T-cell (primary cell): ENCODE measurements at regions not wholly inside any gene's neighbourhood (a gene's known extent, or its start where the extent isn't known, plus 50 kb on each side); places are given as distances from the start of the nearest gene placed in this dataset.

Source experiments
- ATAC-seq, 4 experiments: fragments of 200-7000 bp in 3 of 4; fragments of 150-1000 bp in 1 of 4; cut with Tn5 transposase; replicated peaks in 1 of 4; 1 replicate in 3 of 4; 2 replicates in 1 of 4; pipeline ENCODE4 v1.10.0; 2021; ENCODE audit warnings: moderate library complexity in 3 of 4, mild to moderate bottlenecking in 2 of 4, moderate number of reproducible peaks in 1 of 4
- CTCF ChIA-PET, 2 donors: fragments of 300-600 bp; sonication (Branson Sonifier 250); formaldehyde crosslinking; loops; one replicate each; lab custom pipeline; 2022; ENCODE audit warnings: antibody characterized with exemption in 2 of 2; lab: Charles Lee
- POLR2A ChIA-PET, 2 donors: fragments of 300-600 bp; sonication (Branson Sonifier 250); formaldehyde crosslinking; loops; one replicate each; lab custom pipeline; 2022; ENCODE audit warnings: antibody characterized with exemption in 2 of 2; lab: Charles Lee
- DNase-seq, 35 experiments: peaks; one replicate each; pipeline versions ENCODE4 v3.0.0 to v3.0.0-alpha.2; 2013 to 2023
- H3K27ac ChIP-seq: one replicate; pipeline ENCODE4 v1.5.1; 2013; ENCODE audit warnings: low read length
- H3K27me3 ChIP-seq, 2 experiments: replicated peaks in 1 of 2; 1 replicate in 1 of 2; 2 replicates in 1 of 2; pipeline versions ENCODE4 v1.6.1 to v1.7.0; 2013; ENCODE audit warnings: low read length in 1 of 2, mixed read lengths in 1 of 2; ENCODE audit not compliant: control insufficient read depth in 2 of 2, insufficient read depth in 2 of 2; ENCODE audit errors: extremely low read depth in 1 of 2
- H3K36me3 ChIP-seq, 2 donors: 1 replicate in 1 of 2; 2 replicates in 1 of 2; pipeline versions ENCODE4 v1.6.1 to v1.7.0; 2013; ENCODE audit warnings: low read length in 1 of 2; ENCODE audit not compliant: control insufficient read depth in 2 of 2, insufficient read depth in 1 of 2; ENCODE audit errors: extremely low read depth in 1 of 2
- H3K4me1 ChIP-seq, 2 experiments: 1 replicate in 1 of 2; 2 replicates in 1 of 2; pipeline versions ENCODE4 v1.6.1 to v1.7.0; 2013; ENCODE audit warnings: low read length in 2 of 2, mixed read lengths in 1 of 2; ENCODE audit not compliant: insufficient read depth in 2 of 2, control insufficient read depth in 1 of 2; ENCODE audit errors: extremely low read depth in 1 of 2
- H3K4me3 ChIP-seq, 2 donors: 1 replicate in 1 of 2; 2 replicates in 1 of 2; pipeline versions ENCODE4 v1.5.1 to v1.7.0; 2013; ENCODE audit warnings: mild to moderate bottlenecking in 2 of 2, low read length in 1 of 2, moderate library complexity in 1 of 2; ENCODE audit not compliant: control insufficient read depth in 1 of 2; ENCODE audit errors: extremely low read depth in 1 of 2
- H3K9me3 ChIP-seq: 2 replicates; pipeline ENCODE4 v1.7.0; 2013
- H3K27ac Mint-ChIP-seq, 2 donors: one replicate each; pipeline ENCODE4 v1.8.0; 2020 to 2021; ENCODE audit warnings: mild to moderate bottlenecking in 2 of 2, mixed read lengths in 2 of 2
- H3K27me3 Mint-ChIP-seq, 2 donors: one replicate each; pipeline ENCODE4 v1.8.0; 2021 to 2022; ENCODE audit warnings: mixed read lengths in 2 of 2
- H3K36me3 Mint-ChIP-seq: one replicate; pipeline ENCODE4 v1.8.0; 2021; ENCODE audit warnings: mixed read lengths
- H3K4me1 Mint-ChIP-seq, 3 donors: one replicate each; pipeline ENCODE4 v1.8.0; 2020 to 2022; ENCODE audit warnings: mixed read lengths in 3 of 3, mild to moderate bottlenecking in 1 of 3
- H3K4me3 Mint-ChIP-seq, 3 donors: one replicate each; pipeline ENCODE4 v1.8.0; 2020 to 2022; ENCODE audit warnings: mild to moderate bottlenecking in 3 of 3, mixed read lengths in 3 of 3, moderate library complexity in 3 of 3
- H3K9me3 Mint-ChIP-seq, 3 donors: one replicate each; pipeline ENCODE4 v1.8.0; 2020 to 2022; ENCODE audit warnings: mixed read lengths in 3 of 3
- WGBS: methylation state at CpG from one replicate; pipeline ENCODE4 v1.1.5; 2013; ENCODE audit warnings: missing lambda C conversion rate; ENCODE audit not compliant: insufficient coverage; 5-methylcytosine and 5-hydroxymethylcytosine counted together

DNA sequence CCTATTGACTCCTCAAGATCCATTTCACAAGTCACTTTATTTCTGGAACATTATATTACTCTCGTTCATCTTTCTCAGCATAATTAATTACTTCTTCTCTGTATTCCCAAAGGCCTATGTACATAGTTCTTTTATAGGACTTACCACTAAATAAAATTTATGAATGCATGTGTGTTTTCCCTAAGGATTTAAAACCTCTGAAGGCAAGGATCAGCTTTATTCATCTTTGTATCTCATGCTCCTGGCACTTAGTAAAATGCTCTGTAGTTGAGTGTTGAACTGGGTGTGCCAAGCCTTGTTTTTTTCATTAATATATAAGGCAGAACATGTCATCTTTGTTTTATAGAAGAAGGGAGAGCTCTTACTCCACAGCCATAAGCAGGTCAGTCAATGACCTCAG lies 194.1 kb upstream of the ZPLD1 start:
- Mint-ChIP-seq H3K36me3 (no peaks in the 10 kb centered on the region), H3K4me1 (no peaks in the 10 kb centered on the region), H3K27ac (no peak overlapping the region), H3K4me3 (no peak overlapping the region), H3K27me3 (peaks cover 5 to 7% of the 10 kb centered on the region in 2 donors), H3K9me3 (no peaks in the 10 kb centered on the region)
- DNase-seq = no peak
- ATAC-seq = no peak
- no CpG with 5 or more reads among the region's 1 CpG for WGBS
- no peak overlapping the region for H3K4me3 ChIP-seq
- H3K9me3 ChIP-seq = no peaks in the 10 kb centered on the region
- H3K4me1 ChIP-seq = no peaks in the 10 kb centered on the region
- ChIA-PET POLR2A (no interaction called here), CTCF (interaction anchor here (0.6 to 1.6 kb wide), 4 partner anchors 11 to 266 kb away, joined by 3 to 4 read pairs (median 4); no protein-coding TSS in a partner anchor)
- no peak overlapping the region for H3K27ac ChIP-seq
- H3K36me3 ChIP-seq = no peaks in the 10 kb centered on the region
- H3K27me3 ChIP-seq = no peaks in the 10 kb centered on the region

DNA sequence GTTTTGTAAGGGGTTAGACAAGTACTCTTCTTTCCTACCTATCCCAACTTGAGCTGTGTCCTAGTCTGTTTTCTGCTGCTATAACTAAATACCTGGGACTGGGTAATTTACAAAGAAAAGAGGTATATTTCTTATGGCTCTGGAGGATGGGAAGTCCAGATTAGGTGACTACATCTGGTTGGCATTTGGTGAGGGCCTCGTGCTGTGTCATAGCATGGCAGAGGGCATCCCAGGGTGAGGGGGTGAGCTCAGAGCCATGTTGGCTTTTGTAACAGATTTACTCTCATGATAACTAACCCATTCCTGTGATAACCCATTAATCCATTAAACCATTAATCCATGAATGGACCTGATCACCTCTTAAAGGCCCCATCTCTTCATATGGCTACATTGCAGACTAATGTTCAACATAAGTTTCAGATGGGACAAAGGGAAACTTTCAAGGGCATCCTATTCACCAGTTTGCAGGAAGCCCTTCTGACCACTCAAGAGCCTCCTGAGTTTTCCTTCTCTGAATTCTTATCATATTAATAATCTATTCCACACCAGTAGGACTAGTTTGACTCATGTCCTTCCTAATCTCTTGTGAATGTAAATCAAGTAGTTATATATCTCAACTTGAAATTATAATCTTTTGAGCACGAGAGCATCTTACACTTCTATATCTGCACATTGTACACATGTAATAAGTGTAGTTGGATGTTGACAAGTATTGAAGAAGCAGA lies 185.7 kb upstream of the ZPLD1 start:
- no peak overlapping the region for H3K27ac Mint-ChIP-seq
- H3K27me3 Mint-ChIP-seq = peaks cover 8 to 15% of the 10 kb centered on the region in 2 donors
- WGBS = no CpG with 5 or more reads among the region's 2 CpGs
- H3K9me3 Mint-ChIP-seq = no peaks in the 10 kb centered on the region
- ChIA-PET CTCF (interaction anchor here (0.6 to 0.7 kb wide), 4 partner anchors 20 to 481 kb away, joined by 3 to 6 read pairs (median 4); no protein-coding TSS in a partner anchor), POLR2A (interaction anchor here in 1 of 2 donors (0.6 kb wide), 3 partner anchors 34 to 247 kb away, joined by 4 read pairs; no protein-coding TSS in a partner anchor)
- H3K36me3 ChIP-seq = no peaks in the 10 kb centered on the region
- no peak overlapping the region for H3K4me3 ChIP-seq
- no peaks in the 10 kb centered on the region for H3K4me1 Mint-ChIP-seq
- no peaks in the 10 kb centered on the region for H3K9me3 ChIP-seq
- ATAC-seq (no peak), DNase-seq (no peak)
- no peak overlapping the region for H3K4me3 Mint-ChIP-seq
- no peaks in the 10 kb centered on the region for H3K4me1 ChIP-seq
- no peak overlapping the region for H3K27ac ChIP-seq
- no peaks in the 10 kb centered on the region for H3K36me3 Mint-ChIP-seq
- H3K27me3 ChIP-seq = no peaks in the 10 kb centered on the region

DNA sequence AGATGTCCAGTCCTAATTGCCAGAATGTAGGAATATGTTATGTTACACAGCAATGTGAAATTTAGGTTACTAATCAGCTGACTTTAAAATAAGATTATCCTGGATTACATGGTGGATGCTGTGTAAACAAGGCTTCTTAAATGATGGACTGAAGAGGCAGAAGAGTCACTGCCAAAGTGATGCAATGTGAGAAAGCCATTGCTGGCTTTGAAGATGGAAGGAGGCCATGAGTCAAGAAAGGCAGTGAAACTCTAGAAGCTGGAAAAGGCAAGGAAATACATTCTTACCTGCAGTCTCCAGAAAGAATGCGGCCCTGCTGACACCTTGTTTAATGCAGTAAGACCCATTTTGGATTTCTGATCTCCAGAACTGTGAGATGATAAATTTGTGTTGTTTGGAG lies 179.1 kb upstream of the ZPLD1 start:
- Mint-ChIP-seq H3K27me3 (peaks cover 3 to 27% of the 10 kb centered on the region in 2 donors), H3K9me3 (no peaks in the 10 kb centered on the region), H3K36me3 (no peaks in the 10 kb centered on the region), H3K4me1 (no peaks in the 10 kb centered on the region), H3K4me3 (no peak overlapping the region), H3K27ac (no peak overlapping the region)
- H3K4me3 ChIP-seq = no peak overlapping the region
- no peaks in the 10 kb centered on the region for H3K27me3 ChIP-seq
- ChIA-PET CTCF (no interaction called here), POLR2A (no interaction called here)
- no peak overlapping the region for H3K27ac ChIP-seq
- ATAC-seq (no peak), DNase-seq (no peak)
- no peaks in the 10 kb centered on the region for H3K4me1 ChIP-seq
- no peaks in the 10 kb centered on the region for H3K9me3 ChIP-seq
- WGBS = 100% methylated on average over 1 of the region's 1 CpG
- H3K36me3 ChIP-seq = no peaks in the 10 kb centered on the region

DNA sequence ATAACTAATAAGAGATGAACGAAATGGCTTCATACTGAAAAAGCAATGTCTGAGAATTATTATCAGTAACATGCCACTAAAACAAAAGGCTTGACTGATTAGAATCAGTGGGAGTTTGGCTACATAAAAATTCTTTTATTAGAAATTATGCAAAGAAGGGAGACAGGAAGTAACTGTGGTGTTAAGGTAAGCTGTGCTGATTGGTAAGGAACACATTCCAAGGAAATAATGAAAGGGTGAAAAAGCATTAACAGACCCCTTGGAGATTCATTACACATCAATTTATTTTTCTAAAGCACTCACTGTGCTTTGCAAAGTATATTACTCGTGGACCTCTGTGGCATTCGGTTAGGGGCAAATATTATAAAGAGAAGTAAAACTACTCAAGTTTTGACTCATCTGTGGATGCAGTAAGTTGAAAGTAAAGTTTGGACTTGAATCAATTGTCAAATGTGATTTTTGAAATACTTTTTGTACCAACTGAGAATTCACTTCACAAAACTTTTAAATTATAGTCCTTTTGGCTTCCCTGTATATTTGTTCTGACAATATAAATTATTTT lies 176.1 kb upstream of the ZPLD1 start:
- ChIA-PET POLR2A (no interaction called here), CTCF (no interaction called here)
- Histone ChIP-seq H3K36me3 (no peaks in the 10 kb centered on the region), H3K27me3 (peaks cover 0 to 4% of the 10 kb centered on the region in 2 experiments), H3K4me1 (no peaks in the 10 kb centered on the region), H3K9me3 (no peaks in the 10 kb centered on the region), H3K4me3 (no peak overlapping the region), H3K27ac (no peak overlapping the region)
- ATAC-seq (no peak), DNase-seq (no peak)
- Mint-ChIP-seq H3K27ac (no peak overlapping the region), H3K27me3 (peaks cover 4 to 14% of the 10 kb centered on the region in 2 donors), H3K36me3 (no peaks in the 10 kb centered on the region), H3K4me1 (no peaks in the 10 kb centered on the region), H3K4me3 (no peak overlapping the region), H3K9me3 (no peaks in the 10 kb centered on the region)
- no CpG with 5 or more reads among the region's 3 CpGs for WGBS

DNA sequence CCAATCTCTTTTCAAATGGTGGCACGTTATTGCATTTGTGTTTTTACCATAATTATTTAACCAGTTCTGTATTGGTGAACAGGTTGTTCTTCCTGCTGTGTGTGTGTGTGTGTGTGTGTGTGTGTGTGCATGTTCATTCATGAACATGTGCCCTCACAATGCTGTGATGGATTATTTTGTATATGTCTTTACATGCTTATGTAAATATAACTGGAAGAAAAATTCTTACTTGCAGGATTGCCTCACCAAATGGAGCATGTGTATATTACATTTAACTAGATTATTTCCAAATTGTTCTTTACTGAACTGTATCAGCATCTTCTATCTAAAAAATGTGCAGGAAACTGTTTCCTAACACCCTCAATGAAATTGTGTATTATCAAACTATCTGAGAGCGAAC lies 175.2 kb upstream of the ZPLD1 start:
- no peak overlapping the region for H3K27ac ChIP-seq
- Mint-ChIP-seq H3K27ac (no peak overlapping the region), H3K36me3 (no peaks in the 10 kb centered on the region), H3K9me3 (no peaks in the 10 kb centered on the region), H3K4me3 (no peak overlapping the region), H3K4me1 (no peaks in the 10 kb centered on the region), H3K27me3 (peaks cover 4 to 9% of the 10 kb centered on the region in 2 donors)
- no peak overlapping the region for H3K4me3 ChIP-seq
- no peaks in the 10 kb centered on the region for H3K4me1 ChIP-seq
- H3K9me3 ChIP-seq = no peaks in the 10 kb centered on the region
- ATAC-seq (no peak), DNase-seq (no peak)
- CTCF ChIA-PET = no interaction called here
- POLR2A ChIA-PET = no interaction called here
- WGBS = no CpG with 5 or more reads among the region's 2 CpGs
- H3K27me3 ChIP-seq = peaks cover 0 to 4% of the 10 kb centered on the region in 2 experiments
- H3K36me3 ChIP-seq = no peaks in the 10 kb centered on the region

DNA sequence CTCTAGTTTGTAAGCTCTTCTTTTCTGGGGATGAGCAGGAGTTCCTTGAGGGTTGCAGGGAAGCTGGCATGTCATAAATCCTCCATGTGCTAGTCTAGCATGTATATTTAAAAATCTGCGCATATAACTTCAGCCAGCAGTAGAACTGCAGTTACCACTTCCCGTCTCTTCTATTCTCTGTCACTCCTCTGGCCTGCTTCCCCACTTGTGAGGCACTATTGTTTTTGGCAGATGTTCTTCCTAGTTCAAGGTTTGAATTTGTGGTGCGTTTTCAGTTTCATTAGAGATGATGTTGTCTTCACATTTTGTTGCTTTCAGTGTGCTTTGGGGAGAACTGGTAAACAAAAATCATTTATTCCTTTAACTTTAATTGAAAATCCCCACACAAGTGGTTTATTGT lies 169.1 kb upstream of the ZPLD1 start:
- H3K36me3 Mint-ChIP-seq = no peaks in the 10 kb centered on the region
- Histone ChIP-seq H3K27ac (no peak overlapping the region), H3K4me1 (no peaks in the 10 kb centered on the region), H3K9me3 (no peaks in the 10 kb centered on the region), H3K4me3 (no peak overlapping the region), H3K36me3 (no peaks in the 10 kb centered on the region), H3K27me3 (peaks cover 0 to 4% of the 10 kb centered on the region in 2 experiments)
- H3K4me1 Mint-ChIP-seq = no peaks in the 10 kb centered on the region
- no CpG with 5 or more reads among the region's 3 CpGs for WGBS
- DNase-seq = no peak
- no peak overlapping the region for H3K27ac Mint-ChIP-seq
- CTCF ChIA-PET = no interaction called here
- H3K27me3 Mint-ChIP-seq = peaks cover 6 to 9% of the 10 kb centered on the region in 2 donors
- H3K4me3 Mint-ChIP-seq = no peak overlapping the region
- ATAC-seq = no peak
- H3K9me3 Mint-ChIP-seq = no peaks in the 10 kb centered on the region
- POLR2A ChIA-PET = no interaction called here
